ENCODE measurements at regions not wholly inside any gene's neighbourhood (a gene's known extent, or its start where the extent isn't known, plus 50 kb on each side); places are given as distances from the start of the nearest gene placed in this dataset.

- TF ChIP-seq CTCF (IDR thresholded peaks at IDR 0.05; ENCODE audit: low read depth, low read length) (no peak), EZH2phosphoT487 (IDR thresholded peaks at IDR 0.05; ENCODE audit: low read depth) (no peak)
These were observed 1349.5 kb downstream of the EFNA5 start for GRCh38 chr5:106321242-106321641.
